ENCODE measurements at regions not wholly inside any gene's neighbourhood (a gene's known extent, or its start where the extent isn't known, plus 50 kb on each side); places are given as distances from the start of the nearest gene placed in this dataset.
A peak's percentile ranks its signal among the peaks of the same experiment; 100 is the strongest.
"Not testable (repeated sequence)": the region's sequence is repeated elsewhere in the genome, so short reads cannot be mapped to it uniquely, and the experiment has no call there.

GRCh38 chr2:189318761-189319160 lies 122.5 kb upstream of the WDR75 start (continued):
- TF ChIP-seq REST (IDR thresholded peaks at IDR 0.05; ENCODE audit: unreplicated experiment) (no peak), EZH2phosphoT487 (IDR thresholded peaks at IDR 0.05; ENCODE audit: unreplicated experiment) (no peak), JUNB (IDR thresholded peaks at IDR 0.05; ENCODE audit: unreplicated experiment) (no peak), CREB1 (CRISPR knock-in tag; IDR thresholded peaks at IDR 0.05; ENCODE audit: low read depth) (no peak)

DNA sequence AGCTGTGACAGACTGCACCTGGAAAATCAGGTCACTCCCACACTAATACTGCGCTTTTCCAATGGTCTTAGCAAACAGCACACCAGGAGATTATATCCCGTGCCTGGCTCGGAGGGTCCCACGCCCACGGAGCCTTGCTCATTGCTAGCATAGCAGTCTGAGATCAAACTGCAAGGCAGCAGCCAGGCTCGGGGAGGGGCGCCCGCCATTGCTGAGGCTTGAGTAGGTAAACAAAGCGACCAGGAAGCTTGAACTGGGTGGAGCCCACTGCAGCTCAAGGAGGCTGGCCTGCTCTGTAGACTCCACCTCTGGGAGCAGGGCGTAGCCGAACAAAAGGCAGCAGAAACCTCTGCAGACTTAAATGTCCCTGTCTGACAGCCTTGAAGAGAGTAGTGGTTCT lies 121.8 kb upstream of the WDR75 start:
- H3K4me3 Mint-ChIP-seq; H2AFZ ChIP-seq; H3K27ac Mint-ChIP-seq; H4K20me1 ChIP-seq (replicated peaks; ENCODE audit: insufficient read depth); H3K4me2 ChIP-seq; DNase-seq (ENCODE audit: low spot score); H3K9me2 ChIP-seq (ENCODE audit: insufficient read depth); H3K4me3 ChIP-seq; H3F3A ChIP-seq (replicated peaks; ENCODE audit: low read depth); H3K36me3 ChIP-seq (ENCODE audit: insufficient read depth); ATAC-seq; H3K4me1 Mint-ChIP-seq; H3K27me3 ChIP-seq (ENCODE audit: insufficient read depth); H3K27me3 Mint-ChIP-seq (ENCODE audit: insufficient read depth, low read depth, poor library complexity); H3K27ac ChIP-seq (ENCODE audit: low read depth); H3K4me1 ChIP-seq (ENCODE audit: insufficient read depth); H3K79me2 ChIP-seq (replicated peaks; ENCODE audit: insufficient read depth): not testable (repeated sequence)
- Mint-ChIP-seq H3K9me3 (peaks cover 35% of the 10 kb centered on the region), H3K36me3 (ENCODE audit: low read depth) (peaks cover 18% of the 10 kb centered on the region; the same call in 2 of the 3 replicates)

DNA sequence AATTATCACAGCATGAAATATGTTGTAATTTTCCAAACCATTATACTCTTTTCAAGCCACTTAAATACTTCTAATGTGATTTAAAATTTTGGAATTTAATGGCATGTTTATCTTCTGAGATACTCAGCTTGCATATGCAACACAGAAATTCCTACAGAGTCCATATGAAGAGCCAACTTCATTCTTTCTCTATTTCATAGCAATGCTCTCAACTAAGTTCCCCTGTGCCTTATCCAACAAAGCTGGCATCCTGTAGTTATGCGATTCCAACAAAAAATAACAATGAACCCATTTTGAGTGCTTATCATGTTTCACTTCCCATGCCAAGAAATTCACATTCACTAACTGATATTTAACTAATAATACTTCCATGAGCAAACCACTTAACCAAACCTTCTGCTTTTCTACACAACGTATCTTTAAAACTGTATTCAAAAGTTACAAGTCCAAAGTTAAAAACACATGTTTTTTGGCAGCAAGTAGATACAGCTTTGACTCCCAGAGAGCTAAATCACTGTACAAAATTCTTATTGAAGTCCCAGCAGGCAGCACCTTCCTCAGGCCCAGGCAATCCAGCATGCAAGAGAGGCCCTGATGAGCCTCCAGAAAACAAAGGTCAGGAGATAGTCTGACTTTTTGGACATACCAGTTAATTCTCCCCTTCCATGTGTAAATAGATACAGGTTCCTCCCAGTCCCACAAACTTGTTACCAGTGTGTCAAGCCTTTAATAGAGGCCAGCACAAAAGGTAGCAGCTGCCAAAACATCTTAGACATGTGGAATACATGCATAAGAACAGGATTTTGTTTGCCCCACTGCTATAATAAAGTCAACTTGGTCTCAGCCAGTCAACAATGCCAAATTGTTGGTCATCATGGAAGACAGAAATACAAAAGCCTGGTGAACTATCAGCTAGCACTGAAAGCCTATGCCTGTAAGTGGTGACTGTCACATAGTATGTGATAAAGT lies 113.1 kb upstream of the WDR75 start:
- Mint-ChIP-seq H3K36me3 (ENCODE audit: low read depth) (0 out of 3 replicates have a peak, but pooled peaks cover 2% of the 10 kb centered on the region), H3K4me3 (no peak overlapping the region), H3K27me3 (ENCODE audit: insufficient read depth, low read depth, poor library complexity) (no peaks in the 10 kb centered on the region), H3K4me1 (peaks cover 10% of the 10 kb centered on the region), H3K9me3 (peaks cover 8% of the 10 kb centered on the region; the same call in 2 of the 3 replicates), H3K27ac (peak overlapping the region; percentile 18; the same call in 1 of the 2 replicates)
- H3K27ac ChIP-seq (ENCODE audit: low read depth): no peak overlapping the region
- no peaks in the 10 kb centered on the region for H3K9me2 ChIP-seq (ENCODE audit: insufficient read depth)
- no peaks in the 10 kb centered on the region for H3K27me3 ChIP-seq (ENCODE audit: insufficient read depth)
- no peaks in the 10 kb centered on the region for H3K79me2 ChIP-seq (replicated peaks; ENCODE audit: insufficient read depth)
- ATAC-seq (no peak), DNase-seq (ENCODE audit: low spot score) (no peak)
- no peaks in the 10 kb centered on the region for H3K36me3 ChIP-seq (ENCODE audit: insufficient read depth)
- H3K4me3 ChIP-seq: no peak overlapping the region
- H3K4me1 ChIP-seq (ENCODE audit: insufficient read depth): no peaks in the 10 kb centered on the region
- H3F3A ChIP-seq (replicated peaks; ENCODE audit: low read depth): no peaks in the 10 kb centered on the region
- H2AFZ ChIP-seq: no peak overlapping the region
- H3K4me2 ChIP-seq: no peak overlapping the region
- H4K20me1 ChIP-seq (replicated peaks; ENCODE audit: insufficient read depth): no peaks in the 10 kb centered on the region
- TF ChIP-seq CREB1 (CRISPR knock-in tag; IDR thresholded peaks at IDR 0.05; ENCODE audit: low read depth) (no peak), JUNB (IDR thresholded peaks at IDR 0.05; ENCODE audit: unreplicated experiment) (no peak), NANOG (IDR thresholded peaks at IDR 0.05; ENCODE audit: borderline replicate concordance) (no peak), ZNF331 (CRISPR knock-in tag; IDR thresholded peaks at IDR 0.05; ENCODE audit: low read depth) (no peak), ETS1 (IDR thresholded peaks at IDR 0.05) (no peak), EZH2phosphoT487 (IDR thresholded peaks at IDR 0.05; ENCODE audit: unreplicated experiment) (no peak), POLR2AphosphoS5 (IDR thresholded peaks at IDR 0.05; ENCODE audit: low read depth) (no peak), REST (IDR thresholded peaks at IDR 0.05; ENCODE audit: unreplicated experiment) (no peak)

All from GM23338 (cell line).